Heart left ventricle (tissue), 13 donors: ENCODE measurements at regions not wholly inside any gene's neighbourhood (a gene's known extent, or its start where the extent isn't known, plus 50 kb on each side); places are given as distances from the start of the nearest gene placed in this dataset.

Source experiments
- POLR2A ChIP-seq, 2 donors: fragments of 450-650 bp; IDR thresholded peaks; one replicate each; pipeline ENCODE4 v1.6.1; 2017; ENCODE audit warnings: antibody characterized with exemption in 2 of 2, mild to moderate bottlenecking in 2 of 2, moderate library complexity in 2 of 2
- TF ChIP-seq, protein P1 (sequence below), 12 donors: fragments of 200-600 bp; sonication (generic) in 4 of 12; IDR thresholded peaks; one replicate each; pipeline versions ENCODE4 v1.5.0 to v1.8.0; 2018 to 2022; ENCODE audit warnings: antibody characterized with exemption in 12 of 12, mild to moderate bottlenecking in 5 of 12
- donor health status: ischemic (EF 13 %, LVEDD 7.1; RV severe dilation, severe dysfunction).
- donor health status: DM: no; HTN: yes; CAD: no.
- donor health status: DM: no; HTN: no; CAD: no.
- donor health status: ischemic (EF 25% LVEDD 6.9; RV normal size, moderate dysfunction).
- donor health status: ischemic (EF 25% LVEDD 5.7; RV mildly dilated, moderate dysfunction).
- donor health status: ischemic (EF 35%, LVEDD 5.7; RV mildly dilated, moderate dysfunction).
- donor health status: nonischemic (EF 11% LVEDD 7.7; RV severe dilation, severe dysfunction).
- donor health status: DM: yes; HTN: yes; CAD: no.
- donor health status: PGD.
- donor health status: ischemic (EF 29% LVEDD 5.4; RV normal size, mild dysfunction).
- donor health status: nonischemic (EF 23%, LVEDD 6.1; RV moderate dilation, normal function).

DNA sequence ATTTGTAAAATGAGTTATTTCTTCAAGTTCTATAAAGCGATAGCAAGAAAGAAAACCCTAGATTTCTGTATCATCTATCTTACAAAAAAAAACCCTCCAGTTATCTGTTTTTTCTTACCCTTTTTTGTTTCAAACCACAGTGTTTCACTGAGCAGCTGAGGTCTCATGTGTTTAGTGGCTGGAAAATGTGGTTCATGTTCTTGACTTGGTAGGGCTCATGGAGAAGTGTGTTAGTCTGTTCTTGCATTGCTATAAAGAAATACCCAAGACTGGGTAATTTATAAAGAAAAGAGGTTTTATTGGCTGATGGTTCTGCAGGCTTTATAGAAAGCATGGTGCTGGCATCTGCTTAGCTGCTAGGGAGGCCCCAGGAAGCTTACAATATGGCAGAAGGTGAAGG is 147.3 kb upstream of the NABP1 start:
- no peak for TF ChIP-seq POLR2A (IDR thresholded peaks at IDR 0.05)
- TF ChIP-seq, protein P1, sequence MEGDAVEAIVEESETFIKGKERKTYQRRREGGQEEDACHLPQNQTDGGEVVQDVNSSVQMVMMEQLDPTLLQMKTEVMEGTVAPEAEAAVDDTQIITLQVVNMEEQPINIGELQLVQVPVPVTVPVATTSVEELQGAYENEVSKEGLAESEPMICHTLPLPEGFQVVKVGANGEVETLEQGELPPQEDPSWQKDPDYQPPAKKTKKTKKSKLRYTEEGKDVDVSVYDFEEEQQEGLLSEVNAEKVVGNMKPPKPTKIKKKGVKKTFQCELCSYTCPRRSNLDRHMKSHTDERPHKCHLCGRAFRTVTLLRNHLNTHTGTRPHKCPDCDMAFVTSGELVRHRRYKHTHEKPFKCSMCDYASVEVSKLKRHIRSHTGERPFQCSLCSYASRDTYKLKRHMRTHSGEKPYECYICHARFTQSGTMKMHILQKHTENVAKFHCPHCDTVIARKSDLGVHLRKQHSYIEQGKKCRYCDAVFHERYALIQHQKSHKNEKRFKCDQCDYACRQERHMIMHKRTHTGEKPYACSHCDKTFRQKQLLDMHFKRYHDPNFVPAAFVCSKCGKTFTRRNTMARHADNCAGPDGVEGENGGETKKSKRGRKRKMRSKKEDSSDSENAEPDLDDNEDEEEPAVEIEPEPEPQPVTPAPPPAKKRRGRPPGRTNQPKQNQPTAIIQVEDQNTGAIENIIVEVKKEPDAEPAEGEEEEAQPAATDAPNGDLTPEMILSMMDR (IDR thresholded peaks at IDR 0.05), result no peak
